HEK293 (cell line): ENCODE measurements at regions not wholly inside any gene's neighbourhood (a gene's known extent, or its start where the extent isn't known, plus 50 kb on each side); places are given as distances from the start of the nearest gene placed in this dataset.

Experiments used
- CTCF ChIA-PET: fragments of 350-600 bp; formaldehyde crosslinking; extraction: SDS; loops from one replicate; lab custom pipeline; 2021; ENCODE audit warnings: antibody characterized with exemption; lab: Yijun Ruan, JAX
- POLR2A ChIA-PET: fragments of 300-600 bp; formaldehyde crosslinking; extraction: SDS; loops from one replicate; lab custom pipeline; 2020; ENCODE audit warnings: antibody characterized with exemption, inconsistent platforms; lab: Yijun Ruan, JAX
- H3K27ac ChIP-seq: fragments of 200-500 bp; sonication (Bioruptor generic); 2 replicates; pipeline ENCODE4 v1.5.1; 2014; ENCODE audit warnings: low read depth, low read length, control low read depth, inconsistent platforms; ENCODE audit errors: extremely low read depth
- H3K36me3 ChIP-seq, 2 experiments: fragments of 200-500 bp in 1 of 2; sonication (Bioruptor generic) in 1 of 2; 1 replicate in 1 of 2; 2 replicates in 1 of 2; pipeline ENCODE4 v1.5.1; 2014 to 2017; ENCODE audit warnings: inconsistent platforms in 2 of 2, low read length in 2 of 2; ENCODE audit not compliant: control insufficient read depth in 2 of 2, insufficient read depth in 1 of 2
- H3K4me1 ChIP-seq: fragments of 200-500 bp; sonication (Bioruptor generic); 2 replicates; pipeline ENCODE4 v1.5.1; 2014; ENCODE audit warnings: mild to moderate bottlenecking, low read length, inconsistent platforms; ENCODE audit not compliant: control insufficient read depth, insufficient read depth
- H3K4me3 ChIP-seq: 2 replicates; pipeline ENCODE4 v1.5.1; 2011; ENCODE audit warnings: low read depth, mild to moderate bottlenecking, control low read depth, low read length, moderate library complexity
- H3K9me3 ChIP-seq: fragments of 200-500 bp; sonication (Bioruptor generic); 2 replicates; pipeline ENCODE4 v1.5.1; 2014; ENCODE audit warnings: low read depth, low read length, inconsistent platforms; ENCODE audit not compliant: control insufficient read depth, insufficient read depth
- GLIS2 ChIP-seq: fragments of 450-650 bp; formaldehyde crosslinking; IDR thresholded peaks from 2 replicates; pipeline ENCODE4 v1.5.1; 2016; ENCODE audit warnings: missing biosample characterization, missing genetic modification characterization
- ZNF146 ChIP-seq: fragments of 450-650 bp; formaldehyde crosslinking; IDR thresholded peaks from 2 replicates; pipeline ENCODE4 v1.5.1; 2016; ENCODE audit warnings: missing biosample characterization, missing genetic modification characterization
- ZNF274 ChIP-seq, 2 experiments: fragments of 200-500 bp in 1 of 2; fragments of 450-650 bp in 1 of 2; sonication (Bioruptor generic) in 1 of 2; formaldehyde crosslinking in 1 of 2; IDR thresholded peaks; 2 replicates each; pipeline versions ENCODE4 v1.5.1 to v1.6.1; 2014 to 2016; ENCODE audit warnings: borderline replicate concordance in 1 of 2, inconsistent platforms in 1 of 2, low read length in 1 of 2, missing biosample characterization in 1 of 2, missing genetic modification characterization in 1 of 2
- ZNF292 ChIP-seq: fragments of 450-650 bp; formaldehyde crosslinking; IDR thresholded peaks from 2 replicates; pipeline ENCODE4 v1.5.1; 2016; ENCODE audit warnings: low read depth, missing biosample characterization, missing genetic modification characterization, borderline replicate concordance
- ZNF37A ChIP-seq: fragments of 450-650 bp; IDR thresholded peaks from 2 replicates; pipeline ENCODE4 v1.5.1; 2018; ENCODE audit warnings: missing biosample characterization, missing genetic modification characterization
- ZNF423 ChIP-seq: fragments of 450-650 bp; formaldehyde crosslinking; IDR thresholded peaks from 2 replicates; pipeline ENCODE4 v1.5.1; 2016; ENCODE audit warnings: missing biosample characterization, missing genetic modification characterization
- ZNF777 ChIP-seq: fragments of 450-650 bp; formaldehyde crosslinking; IDR thresholded peaks from 2 replicates; pipeline ENCODE4 v1.5.1; 2017; ENCODE audit warnings: missing biosample characterization, missing genetic modification characterization, borderline replicate concordance
- TF ChIP-seq, protein P1 (sequence below): fragments of 450-650 bp; formaldehyde crosslinking; IDR thresholded peaks from 2 replicates; pipeline ENCODE4 v1.5.0; 2017; ENCODE audit warnings: missing biosample characterization, missing genetic modification characterization, borderline replicate concordance
- TF ChIP-seq, protein P2 (sequence below): fragments of 450-650 bp; formaldehyde crosslinking; IDR thresholded peaks from 2 replicates; pipeline ENCODE4 v1.5.1; 2017; ENCODE audit warnings: missing biosample characterization, missing genetic modification characterization
- TF ChIP-seq, protein P3 (sequence below): sonication (generic); formaldehyde crosslinking; IDR thresholded peaks from 2 replicates; pipeline ENCODE4 v1.8.1; 2022; ENCODE audit warnings: mild to moderate bottlenecking, moderate library complexity, missing genetic modification reagents
- TF ChIP-seq, protein P4 (sequence below): fragments of 450-650 bp; formaldehyde crosslinking; IDR thresholded peaks from 2 replicates; pipeline ENCODE4 v1.5.1; 2016; ENCODE audit warnings: missing biosample characterization, missing genetic modification characterization, borderline replicate concordance
- TF ChIP-seq, protein P5 (sequence below): fragments of 450-650 bp; formaldehyde crosslinking; IDR thresholded peaks from 2 replicates; pipeline ENCODE4 v1.5.1; 2016; ENCODE audit warnings: missing biosample characterization, missing genetic modification characterization
- TF ChIP-seq, protein P6 (sequence below): fragments of 450-650 bp; formaldehyde crosslinking; IDR thresholded peaks from 2 replicates; pipeline ENCODE4 v1.5.1; 2016; ENCODE audit warnings: missing biosample characterization, missing genetic modification characterization

DNA sequence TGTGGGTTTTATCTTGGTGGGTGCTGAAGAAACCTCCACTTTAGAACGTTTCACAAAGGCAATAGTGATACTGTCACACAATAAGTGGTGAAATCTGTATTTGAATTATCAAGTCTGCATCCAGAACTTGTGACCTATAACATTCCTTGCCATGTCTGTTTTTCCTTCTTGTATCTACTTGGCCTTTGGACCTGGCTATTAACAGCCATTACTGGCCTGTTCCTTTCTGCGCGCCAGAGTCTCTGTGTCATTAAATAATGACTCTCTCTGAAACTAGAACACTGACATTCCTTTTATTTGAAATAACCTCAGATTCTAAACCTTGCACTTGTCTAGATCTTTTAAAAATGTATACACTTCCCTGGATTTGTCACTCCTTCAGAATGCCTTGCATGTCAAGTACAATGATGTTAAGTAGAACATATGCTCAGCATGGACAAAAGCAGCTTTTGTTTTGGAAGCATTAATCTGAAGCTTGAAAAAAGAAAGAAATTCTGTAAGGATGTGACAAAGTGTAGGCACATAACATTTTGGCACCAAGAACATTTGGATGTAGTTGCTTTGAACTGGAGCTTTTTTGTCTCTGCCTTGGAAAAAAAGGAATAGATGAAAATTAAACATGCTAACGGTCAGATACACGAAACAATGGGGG is 95.5 kb upstream of the RPL10L start (continued):
- TF ChIP-seq, protein P1, sequence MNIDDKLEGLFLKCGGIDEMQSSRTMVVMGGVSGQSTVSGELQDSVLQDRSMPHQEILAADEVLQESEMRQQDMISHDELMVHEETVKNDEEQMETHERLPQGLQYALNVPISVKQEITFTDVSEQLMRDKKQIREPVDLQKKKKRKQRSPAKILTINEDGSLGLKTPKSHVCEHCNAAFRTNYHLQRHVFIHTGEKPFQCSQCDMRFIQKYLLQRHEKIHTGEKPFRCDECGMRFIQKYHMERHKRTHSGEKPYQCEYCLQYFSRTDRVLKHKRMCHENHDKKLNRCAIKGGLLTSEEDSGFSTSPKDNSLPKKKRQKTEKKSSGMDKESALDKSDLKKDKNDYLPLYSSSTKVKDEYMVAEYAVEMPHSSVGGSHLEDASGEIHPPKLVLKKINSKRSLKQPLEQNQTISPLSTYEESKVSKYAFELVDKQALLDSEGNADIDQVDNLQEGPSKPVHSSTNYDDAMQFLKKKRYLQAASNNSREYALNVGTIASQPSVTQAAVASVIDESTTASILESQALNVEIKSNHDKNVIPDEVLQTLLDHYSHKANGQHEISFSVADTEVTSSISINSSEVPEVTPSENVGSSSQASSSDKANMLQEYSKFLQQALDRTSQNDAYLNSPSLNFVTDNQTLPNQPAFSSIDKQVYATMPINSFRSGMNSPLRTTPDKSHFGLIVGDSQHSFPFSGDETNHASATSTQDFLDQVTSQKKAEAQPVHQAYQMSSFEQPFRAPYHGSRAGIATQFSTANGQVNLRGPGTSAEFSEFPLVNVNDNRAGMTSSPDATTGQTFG (tag by site-specific recombination), result no peak
- TF ChIP-seq ZNF292 (tag by site-specific recombination) (no peak), ZNF274 (IDR thresholded peaks at IDR 0.05; ENCODE audit: low read length) (no peak), ZNF274 (tag by site-specific recombination; IDR thresholded peaks at IDR 0.05; ENCODE audit: borderline replicate concordance) (no peak)
- TF ChIP-seq, protein P2, sequence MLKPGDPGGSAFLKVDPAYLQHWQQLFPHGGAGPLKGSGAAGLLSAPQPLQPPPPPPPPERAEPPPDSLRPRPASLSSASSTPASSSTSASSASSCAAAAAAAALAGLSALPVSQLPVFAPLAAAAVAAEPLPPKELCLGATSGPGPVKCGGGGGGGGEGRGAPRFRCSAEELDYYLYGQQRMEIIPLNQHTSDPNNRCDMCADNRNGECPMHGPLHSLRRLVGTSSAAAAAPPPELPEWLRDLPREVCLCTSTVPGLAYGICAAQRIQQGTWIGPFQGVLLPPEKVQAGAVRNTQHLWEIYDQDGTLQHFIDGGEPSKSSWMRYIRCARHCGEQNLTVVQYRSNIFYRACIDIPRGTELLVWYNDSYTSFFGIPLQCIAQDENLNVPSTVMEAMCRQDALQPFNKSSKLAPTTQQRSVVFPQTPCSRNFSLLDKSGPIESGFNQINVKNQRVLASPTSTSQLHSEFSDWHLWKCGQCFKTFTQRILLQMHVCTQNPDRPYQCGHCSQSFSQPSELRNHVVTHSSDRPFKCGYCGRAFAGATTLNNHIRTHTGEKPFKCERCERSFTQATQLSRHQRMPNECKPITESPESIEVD (tag by site-specific recombination), result no peak
- TF ChIP-seq, protein P3, sequence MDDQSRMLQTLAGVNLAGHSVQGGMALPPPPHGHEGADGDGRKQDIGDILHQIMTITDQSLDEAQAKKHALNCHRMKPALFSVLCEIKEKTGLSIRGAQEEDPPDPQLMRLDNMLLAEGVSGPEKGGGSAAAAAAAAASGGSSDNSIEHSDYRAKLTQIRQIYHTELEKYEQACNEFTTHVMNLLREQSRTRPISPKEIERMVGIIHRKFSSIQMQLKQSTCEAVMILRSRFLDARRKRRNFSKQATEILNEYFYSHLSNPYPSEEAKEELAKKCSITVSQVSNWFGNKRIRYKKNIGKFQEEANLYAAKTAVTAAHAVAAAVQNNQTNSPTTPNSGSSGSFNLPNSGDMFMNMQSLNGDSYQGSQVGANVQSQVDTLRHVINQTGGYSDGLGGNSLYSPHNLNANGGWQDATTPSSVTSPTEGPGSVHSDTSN (CRISPR knock-in tag), result no peak
- TF ChIP-seq, all 188 proteins: peak for 0

DNA sequence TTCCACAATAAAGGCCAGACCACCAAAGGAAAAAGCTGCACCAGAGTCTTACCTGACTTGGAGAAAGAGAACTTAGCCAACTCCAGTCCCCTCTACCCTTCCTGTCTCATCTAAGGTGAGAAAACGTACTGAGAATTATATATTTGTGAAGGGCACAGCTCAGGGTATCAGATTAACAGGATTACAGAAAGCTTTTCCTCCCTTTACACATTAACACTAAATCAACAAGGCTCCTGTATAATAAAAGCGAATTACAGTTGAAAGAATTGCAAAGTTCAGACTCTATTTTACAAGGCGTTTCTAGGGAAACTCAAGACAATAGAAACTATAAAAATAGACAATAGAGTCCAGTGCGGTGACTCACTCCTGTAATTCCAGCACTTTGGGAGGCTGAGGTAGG is 82.7 kb upstream of the RPL10L start:
- CTCF ChIA-PET, result interaction anchor here (0.7 kb wide), 1 partner anchor 279 kb away, joined by 4 read pairs; no protein-coding TSS in a partner anchor

DNA sequence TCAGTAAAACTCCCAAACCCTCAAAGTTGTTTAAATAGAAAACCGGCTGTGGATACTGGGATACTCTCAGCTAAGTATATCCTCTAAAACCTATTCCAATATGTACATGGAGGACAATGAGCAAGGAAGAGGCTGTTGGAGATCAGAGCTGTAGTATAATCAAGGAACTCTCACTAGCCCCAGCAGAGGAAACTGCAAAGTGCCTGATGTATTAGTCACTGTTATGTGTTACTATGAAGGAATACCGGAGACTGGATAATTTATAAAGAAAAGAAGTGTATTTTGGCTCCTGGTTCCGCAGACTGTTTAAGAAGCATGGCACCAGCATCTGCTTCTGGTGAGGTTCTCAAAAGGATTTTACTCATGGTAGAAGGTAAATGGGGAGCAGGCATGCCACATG is 65.6 kb upstream of the RPL10L start:
- ChIA-PET CTCF (interaction anchor here (0.6 kb wide), 1 partner anchor 132 kb away, joined by 3 read pairs; no protein-coding TSS in a partner anchor), POLR2A (no interaction called here)
- Histone ChIP-seq H3K9me3 (no peaks in the 10 kb centered on the region), H3K4me1 (no peaks in the 10 kb centered on the region), H3K36me3 (no peaks in the 10 kb centered on the region), H3K4me3 (no peak overlapping the region), H3K27ac (no peak overlapping the region)
- TF ChIP-seq ZNF37A, result no peak
- no peak for TF ChIP-seq ZNF777
- TF ChIP-seq, protein P4, sequence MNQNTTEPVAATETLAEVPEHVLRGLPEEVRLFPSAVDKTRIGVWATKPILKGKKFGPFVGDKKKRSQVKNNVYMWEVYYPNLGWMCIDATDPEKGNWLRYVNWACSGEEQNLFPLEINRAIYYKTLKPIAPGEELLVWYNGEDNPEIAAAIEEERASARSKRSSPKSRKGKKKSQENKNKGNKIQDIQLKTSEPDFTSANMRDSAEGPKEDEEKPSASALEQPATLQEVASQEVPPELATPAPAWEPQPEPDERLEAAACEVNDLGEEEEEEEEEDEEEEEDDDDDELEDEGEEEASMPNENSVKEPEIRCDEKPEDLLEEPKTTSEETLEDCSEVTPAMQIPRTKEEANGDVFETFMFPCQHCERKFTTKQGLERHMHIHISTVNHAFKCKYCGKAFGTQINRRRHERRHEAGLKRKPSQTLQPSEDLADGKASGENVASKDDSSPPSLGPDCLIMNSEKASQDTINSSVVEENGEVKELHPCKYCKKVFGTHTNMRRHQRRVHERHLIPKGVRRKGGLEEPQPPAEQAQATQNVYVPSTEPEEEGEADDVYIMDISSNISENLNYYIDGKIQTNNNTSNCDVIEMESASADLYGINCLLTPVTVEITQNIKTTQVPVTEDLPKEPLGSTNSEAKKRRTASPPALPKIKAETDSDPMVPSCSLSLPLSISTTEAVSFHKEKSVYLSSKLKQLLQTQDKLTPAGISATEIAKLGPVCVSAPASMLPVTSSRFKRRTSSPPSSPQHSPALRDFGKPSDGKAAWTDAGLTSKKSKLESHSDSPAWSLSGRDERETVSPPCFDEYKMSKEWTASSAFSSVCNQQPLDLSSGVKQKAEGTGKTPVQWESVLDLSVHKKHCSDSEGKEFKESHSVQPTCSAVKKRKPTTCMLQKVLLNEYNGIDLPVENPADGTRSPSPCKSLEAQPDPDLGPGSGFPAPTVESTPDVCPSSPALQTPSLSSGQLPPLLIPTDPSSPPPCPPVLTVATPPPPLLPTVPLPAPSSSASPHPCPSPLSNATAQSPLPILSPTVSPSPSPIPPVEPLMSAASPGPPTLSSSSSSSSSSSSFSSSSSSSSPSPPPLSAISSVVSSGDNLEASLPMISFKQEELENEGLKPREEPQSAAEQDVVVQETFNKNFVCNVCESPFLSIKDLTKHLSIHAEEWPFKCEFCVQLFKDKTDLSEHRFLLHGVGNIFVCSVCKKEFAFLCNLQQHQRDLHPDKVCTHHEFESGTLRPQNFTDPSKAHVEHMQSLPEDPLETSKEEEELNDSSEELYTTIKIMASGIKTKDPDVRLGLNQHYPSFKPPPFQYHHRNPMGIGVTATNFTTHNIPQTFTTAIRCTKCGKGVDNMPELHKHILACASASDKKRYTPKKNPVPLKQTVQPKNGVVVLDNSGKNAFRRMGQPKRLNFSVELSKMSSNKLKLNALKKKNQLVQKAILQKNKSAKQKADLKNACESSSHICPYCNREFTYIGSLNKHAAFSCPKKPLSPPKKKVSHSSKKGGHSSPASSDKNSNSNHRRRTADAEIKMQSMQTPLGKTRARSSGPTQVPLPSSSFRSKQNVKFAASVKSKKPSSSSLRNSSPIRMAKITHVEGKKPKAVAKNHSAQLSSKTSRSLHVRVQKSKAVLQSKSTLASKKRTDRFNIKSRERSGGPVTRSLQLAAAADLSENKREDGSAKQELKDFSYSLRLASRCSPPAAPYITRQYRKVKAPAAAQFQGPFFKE (tag by site-specific recombination), result no peak
- TF ChIP-seq, protein P5, sequence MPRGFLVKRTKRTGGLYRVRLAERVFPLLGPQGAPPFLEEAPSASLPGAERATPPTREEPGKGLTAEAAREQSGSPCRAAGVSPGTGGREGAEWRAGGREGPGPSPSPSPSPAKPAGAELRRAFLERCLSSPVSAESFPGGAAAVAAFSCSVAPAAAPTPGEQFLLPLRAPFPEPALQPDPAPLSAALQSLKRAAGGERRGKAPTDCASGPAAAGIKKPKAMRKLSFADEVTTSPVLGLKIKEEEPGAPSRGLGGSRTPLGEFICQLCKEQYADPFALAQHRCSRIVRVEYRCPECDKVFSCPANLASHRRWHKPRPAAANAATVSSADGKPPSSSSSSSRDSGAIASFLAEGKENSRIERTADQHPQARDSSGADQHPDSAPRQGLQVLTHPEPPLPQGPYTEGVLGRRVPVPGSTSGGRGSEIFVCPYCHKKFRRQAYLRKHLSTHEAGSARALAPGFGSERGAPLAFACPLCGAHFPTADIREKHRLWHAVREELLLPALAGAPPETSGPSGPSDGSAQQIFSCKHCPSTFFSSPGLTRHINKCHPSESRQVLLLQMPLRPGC, result no peak

More for the DNA sequence above, 82.7 kb upstream of the RPL10L start:
- no peak overlapping the region for H3K4me3 ChIP-seq
- H3K4me1 ChIP-seq, result no peaks in the 10 kb centered on the region
- POLR2A ChIA-PET, result no interaction called here
- TF ChIP-seq ZNF146 (tag by site-specific recombination) (no peak), ZNF423 (tag by site-specific recombination) (no peak), GLIS2 (tag by site-specific recombination) (no peak)
- TF ChIP-seq, protein P6, sequence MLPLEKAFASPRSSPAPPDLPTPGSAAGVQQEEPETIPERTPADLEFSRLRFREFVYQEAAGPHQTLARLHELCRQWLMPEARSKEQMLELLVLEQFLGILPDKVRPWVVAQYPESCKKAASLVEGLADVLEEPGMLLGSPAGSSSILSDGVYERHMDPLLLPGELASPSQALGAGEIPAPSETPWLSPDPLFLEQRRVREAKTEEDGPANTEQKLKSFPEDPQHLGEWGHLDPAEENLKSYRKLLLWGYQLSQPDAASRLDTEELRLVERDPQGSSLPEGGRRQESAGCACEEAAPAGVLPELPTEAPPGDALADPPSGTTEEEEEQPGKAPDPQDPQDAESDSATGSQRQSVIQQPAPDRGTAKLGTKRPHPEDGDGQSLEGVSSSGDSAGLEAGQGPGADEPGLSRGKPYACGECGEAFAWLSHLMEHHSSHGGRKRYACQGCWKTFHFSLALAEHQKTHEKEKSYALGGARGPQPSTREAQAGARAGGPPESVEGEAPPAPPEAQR, result no peak
- TF ChIP-seq, protein P5, result no peak
- TF ChIP-seq, all 188 proteins: peak for 0
- H3K9me3 ChIP-seq, result no peaks in the 10 kb centered on the region
- H3K36me3 ChIP-seq, result no peaks in the 10 kb centered on the region
- H3K27ac ChIP-seq, result no peak overlapping the region
